C4-2B (cell line): ENCODE measurements at regions not wholly inside any gene's neighbourhood (a gene's known extent, or its start where the extent isn't known, plus 50 kb on each side); places are given as distances from the start of the nearest gene placed in this dataset.

Source experiments
- CTCF ChIP-seq: fragments of 450-650 bp; conservative IDR thresholded peaks from 2 replicates; pipeline ENCODE4 v1.5.1; 2017; ENCODE audit warnings: mild to moderate bottlenecking
- ZFX ChIP-seq: fragments of 450-650 bp; IDR thresholded peaks from 2 replicates; pipeline ENCODE4 v1.6.1; 2017

DNA sequence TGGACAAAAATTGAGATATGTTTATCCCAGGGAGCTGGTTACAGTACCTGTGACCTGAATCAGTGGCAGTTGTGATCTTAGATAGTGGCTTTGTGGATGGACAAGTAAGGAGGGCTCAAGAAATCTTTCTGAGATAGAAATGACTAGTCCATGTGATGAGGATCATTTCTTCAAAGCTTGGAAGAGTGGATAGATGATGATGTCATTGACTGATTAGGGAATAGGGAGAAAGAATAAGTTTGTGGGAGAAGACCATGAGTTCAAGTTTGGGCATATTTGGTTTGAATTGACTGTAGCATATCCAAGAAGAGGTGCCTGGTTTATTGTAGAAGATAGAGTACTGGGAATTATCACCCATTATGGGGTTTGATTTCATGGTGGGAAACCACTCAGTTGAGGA, 336.7 kb upstream of the PRICKLE1 start:
- TF ChIP-seq CTCF, result no peak
- no peak for TF ChIP-seq ZFX
